ENCODE measurements at regions not wholly inside any gene's neighbourhood (a gene's known extent, or its start where the extent isn't known, plus 50 kb on each side); places are given as distances from the start of the nearest gene placed in this dataset.

DNA sequence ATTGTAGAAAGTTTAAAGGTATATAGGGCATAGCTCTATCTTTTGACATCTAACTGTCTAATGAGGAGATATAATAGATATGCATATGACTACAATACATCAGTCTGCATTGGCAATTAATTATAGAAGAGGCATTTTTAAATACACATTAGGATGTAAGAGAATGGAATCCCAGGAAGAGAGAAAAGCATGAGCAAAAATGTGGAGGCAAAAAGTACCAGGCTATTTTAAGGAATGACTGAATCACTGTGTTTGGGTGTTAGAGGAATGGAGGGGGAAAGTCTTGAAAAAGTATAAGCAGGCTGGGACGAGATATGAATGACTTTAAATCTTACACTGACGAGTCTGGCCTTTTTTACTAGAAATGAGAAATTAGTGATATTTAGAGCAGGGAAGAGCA is 138.4 kb upstream of the ZNF462 start:
- DNase-seq = no peak

- no peak for DNase-seq
Measured at GRCh38 chr9:106726070-106726815, 136.7 kb upstream of the ZNF462 start.

DNA sequence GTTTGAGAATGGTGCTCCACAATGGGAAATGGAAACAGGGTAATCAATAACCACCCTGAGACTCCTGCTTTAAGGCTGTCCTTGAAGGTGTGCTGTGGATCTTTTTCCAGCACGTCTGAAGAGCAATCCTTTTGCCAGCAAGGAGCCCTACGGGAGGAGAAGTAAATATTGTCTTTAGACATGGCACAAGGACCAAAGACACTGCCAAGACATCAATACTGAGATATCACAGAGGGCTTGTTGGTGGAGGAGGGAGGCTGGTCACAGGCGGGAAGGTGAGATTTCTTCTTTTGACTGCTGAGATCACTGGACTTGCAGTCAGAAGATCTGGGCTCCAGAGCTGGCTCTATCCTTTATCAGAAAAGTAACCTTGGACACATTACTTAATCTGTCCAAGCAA is 135.0 kb upstream of the ZNF462 start:
- DNase-seq = no peak

GRCh38 chr9:106728860-106729259 is 134.1 kb upstream of the ZNF462 start:
- DNase-seq = no peak

DNA sequence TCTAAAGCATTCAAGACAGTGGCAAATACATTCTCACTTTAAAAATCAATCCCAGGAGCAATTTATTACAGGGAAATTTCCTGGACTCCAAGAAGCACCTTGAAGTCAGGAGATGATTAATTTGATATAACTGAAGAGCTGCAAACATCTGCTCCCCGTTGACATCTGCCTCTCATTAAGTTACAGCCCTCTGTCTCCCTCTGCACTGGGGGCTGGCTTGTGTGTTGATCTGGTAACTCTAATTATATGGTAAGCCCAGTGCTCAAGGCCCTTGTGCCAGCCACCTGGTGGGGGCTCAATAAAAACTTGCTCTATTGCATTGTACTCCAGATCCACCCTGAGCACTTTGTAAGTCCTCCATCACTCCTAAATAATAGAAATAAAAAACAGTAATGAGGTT is 131.1 kb upstream of the ZNF462 start:
- DNase-seq = peak; percentile 98

DNA sequence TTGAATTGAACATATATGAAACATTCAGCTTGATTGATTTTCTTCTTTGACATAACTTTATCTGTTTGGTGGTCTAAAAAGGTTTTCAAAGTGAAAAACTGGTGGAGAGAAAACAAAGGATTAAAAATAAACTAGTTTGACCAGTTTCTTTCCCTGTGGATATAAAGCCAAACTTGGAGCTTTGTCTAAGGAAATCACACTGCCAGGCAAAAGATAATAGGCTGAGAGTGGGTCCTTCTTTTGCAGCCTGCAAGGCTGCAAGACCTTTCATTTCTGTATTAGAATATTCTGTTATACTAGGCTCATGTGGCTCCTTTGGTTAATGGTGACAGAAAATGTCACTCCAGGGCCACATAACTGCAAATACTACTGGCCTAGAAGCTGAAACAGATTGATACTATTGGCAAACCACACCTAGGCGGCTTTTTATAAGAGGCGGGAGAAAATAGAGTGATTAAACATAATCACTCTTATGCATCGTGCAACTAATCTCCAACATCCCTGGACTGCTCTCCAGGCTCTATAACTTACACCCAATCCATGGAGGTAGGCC is 129.1 kb upstream of the ZNF462 start:
- DNase-seq = no peak

- no peak for DNase-seq
Measured at GRCh38 chr9:106737516-106737915, 125.5 kb upstream of the ZNF462 start.

DNA sequence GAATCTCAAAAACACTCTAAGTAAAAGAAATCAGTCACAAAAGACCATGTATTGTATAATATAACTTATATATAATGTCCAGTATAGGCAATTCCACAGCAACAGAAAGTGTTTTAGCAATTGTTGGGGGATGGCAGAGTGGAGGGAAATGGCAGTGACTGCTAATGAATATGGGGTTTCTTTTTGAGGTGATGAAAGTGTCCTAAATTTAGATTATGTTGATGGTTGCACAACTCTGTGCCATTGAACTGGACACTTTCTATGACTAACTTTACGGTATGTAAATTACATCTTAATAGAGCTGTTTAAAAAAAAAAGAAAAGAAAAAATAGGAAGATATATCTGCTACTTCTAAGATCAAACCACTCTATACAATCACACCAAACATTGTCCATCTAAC is 124.9 kb upstream of the ZNF462 start:
- no peak for DNase-seq

- DNase-seq = no peak
Measured at GRCh38 chr9:106745457-106745856, 117.5 kb upstream of the ZNF462 start.

- DNase-seq = no peak
Measured at GRCh38 chr9:106745876-106746275, 117.1 kb upstream of the ZNF462 start.

DNA sequence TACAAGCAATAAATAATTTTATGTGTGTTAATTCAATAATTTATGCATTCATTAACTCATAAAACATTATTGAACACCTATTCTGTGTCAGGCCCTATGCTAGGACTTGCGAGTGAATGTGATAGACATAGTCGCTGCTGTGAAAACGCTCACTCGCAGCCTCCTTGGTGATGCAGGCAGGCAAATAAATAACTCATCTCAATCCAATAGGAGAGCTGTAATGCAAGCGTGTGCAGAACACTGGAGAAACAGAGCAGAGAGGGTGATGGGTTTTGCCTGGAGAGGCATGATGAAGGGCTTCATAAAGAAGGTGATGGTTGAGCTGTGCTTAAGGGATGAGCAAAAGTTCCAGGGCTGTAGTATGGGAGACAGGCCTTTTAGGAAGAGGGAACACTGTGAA is 111.3 kb upstream of the ZNF462 start:
- no peak for DNase-seq

DNA sequence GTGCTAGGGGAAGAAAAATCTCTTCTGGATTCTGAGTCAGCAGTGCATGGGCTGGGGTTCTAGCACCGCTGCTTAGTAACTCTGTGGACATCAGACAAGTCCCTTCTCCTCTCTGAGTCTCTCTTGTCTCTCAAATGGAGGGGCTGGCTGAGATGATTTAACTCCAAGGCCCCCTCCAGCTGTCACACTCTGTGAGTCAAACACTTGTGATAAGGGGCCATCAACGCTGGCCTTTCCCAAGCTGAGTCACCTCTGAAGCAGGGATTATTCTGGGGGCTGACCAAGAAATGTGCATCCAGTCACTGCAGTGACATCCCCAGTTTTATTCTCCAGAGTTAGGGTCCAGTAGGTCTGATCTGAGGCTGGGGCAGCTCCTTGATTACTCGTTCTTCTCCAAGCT is 110.4 kb upstream of the ZNF462 start:
- no peak for DNase-seq

GRCh38 chr9:106753155-106753671 is 109.8 kb upstream of the ZNF462 start:
- no peak for DNase-seq

- no peak for DNase-seq
Measured at GRCh38 chr9:106755736-106756135, 107.2 kb upstream of the ZNF462 start.

DNA sequence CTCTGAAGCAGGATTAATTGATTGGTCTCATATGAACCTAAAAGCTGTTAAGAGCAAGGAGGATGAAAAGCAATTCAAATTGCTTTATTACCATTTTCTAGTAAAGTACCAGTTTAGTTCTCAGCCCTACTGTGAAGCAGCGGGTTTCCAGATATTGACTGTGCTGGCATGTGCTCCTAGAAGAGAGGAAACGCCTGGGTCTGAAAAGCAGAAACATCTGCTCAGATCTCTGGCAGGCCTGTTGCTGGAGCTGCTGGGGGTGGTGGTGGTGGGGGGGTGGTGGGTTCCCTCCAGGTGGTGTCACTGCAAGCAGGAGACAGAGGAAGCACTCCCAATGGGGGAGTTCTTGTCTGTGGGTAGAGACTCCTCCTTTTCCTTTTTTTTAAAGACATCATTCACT is 105.5 kb upstream of the ZNF462 start:
- peak; percentile 33 for DNase-seq

- DNase-seq = peak; percentile 53
Measured at GRCh38 chr9:106758911-106759310, 104.1 kb upstream of the ZNF462 start.

DNA sequence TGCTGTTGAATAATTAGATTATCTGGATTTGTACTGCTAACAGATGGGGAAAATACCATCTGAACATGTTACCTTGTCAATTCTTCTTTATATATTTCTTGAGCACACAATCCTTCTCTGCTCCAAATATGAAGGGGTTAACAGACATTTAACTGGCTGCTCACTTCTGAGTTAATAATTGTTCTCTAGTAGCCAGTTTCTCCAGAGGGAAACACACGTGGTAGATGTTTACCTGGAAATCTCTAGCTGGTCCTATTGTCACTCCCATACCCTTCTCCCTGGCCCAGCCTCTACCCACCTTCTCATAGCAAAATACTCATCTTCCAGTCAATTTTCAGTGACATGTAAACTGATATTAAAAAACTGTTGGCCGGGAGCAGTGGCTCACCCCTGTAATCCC is 101.5 kb upstream of the ZNF462 start:
- DNase-seq = no peak

- no peak for DNase-seq
Measured at GRCh38 chr9:106766616-106767015, 96.3 kb upstream of the ZNF462 start.

DNA sequence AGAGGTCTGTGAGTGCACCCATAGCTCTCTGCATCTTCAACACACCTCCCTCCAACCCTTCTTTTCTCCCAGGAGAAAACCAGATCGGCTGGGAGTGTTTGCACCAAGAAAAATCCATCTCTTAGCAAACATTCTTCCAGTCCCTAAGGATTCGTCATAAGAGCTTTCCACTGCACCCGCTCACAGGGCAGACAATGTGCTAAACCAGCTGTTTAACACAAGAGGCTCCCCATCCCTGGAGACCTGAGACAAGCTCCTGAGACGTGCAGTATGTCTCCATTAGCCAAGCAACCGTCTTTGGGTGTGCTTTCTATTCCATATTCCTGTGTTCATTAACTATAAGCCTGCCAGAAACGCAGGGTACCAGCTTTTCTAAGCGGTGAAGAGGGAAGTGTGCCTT is 93.6 kb upstream of the ZNF462 start:
- DNase-seq = peak; percentile 94

- peak; percentile 32 for DNase-seq
Measured at GRCh38 chr9:106771608-106772007, 91.4 kb upstream of the ZNF462 start.

DNA sequence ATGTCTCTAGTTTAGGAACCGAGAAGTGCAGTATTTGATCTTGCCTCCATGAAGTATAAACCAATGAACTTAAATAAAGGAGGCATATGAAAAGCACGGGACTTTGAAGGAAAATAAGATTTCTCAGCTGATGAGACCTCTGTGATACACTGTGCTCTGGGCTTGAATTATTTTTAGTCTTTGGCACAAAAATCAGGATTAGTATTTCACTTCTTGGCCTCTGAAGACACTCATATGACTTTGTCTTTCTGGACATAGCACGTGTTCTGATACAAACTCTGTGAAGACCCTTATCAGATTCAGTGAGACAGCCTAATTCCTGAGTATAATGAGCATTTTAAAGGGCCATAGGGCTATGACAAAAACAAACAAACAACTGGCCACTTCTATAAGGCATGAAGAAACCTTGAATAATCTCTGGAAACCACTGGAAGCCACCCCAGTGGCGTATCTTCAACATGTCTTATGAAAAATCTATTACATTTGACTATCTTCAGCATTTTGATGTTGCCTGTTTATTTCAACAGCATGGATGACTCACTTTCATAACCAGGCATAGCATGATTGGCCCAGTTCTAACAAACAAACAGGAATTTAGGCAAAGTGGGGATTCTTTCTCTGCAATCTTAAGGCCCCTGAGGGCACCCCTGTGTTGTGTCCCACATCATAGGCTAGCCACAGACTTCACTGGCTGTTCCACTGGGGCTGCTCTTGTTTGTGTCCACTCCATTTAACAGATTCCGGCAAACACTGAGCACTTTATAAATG is 90.3 kb upstream of the ZNF462 start:
- no peak for DNase-seq

GRCh38 chr9:106773750-106774149 is 89.2 kb upstream of the ZNF462 start:
- DNase-seq = no peak

GRCh38 chr9:106775960-106776359 is 87.0 kb upstream of the ZNF462 start:
- no peak for DNase-seq

DNA sequence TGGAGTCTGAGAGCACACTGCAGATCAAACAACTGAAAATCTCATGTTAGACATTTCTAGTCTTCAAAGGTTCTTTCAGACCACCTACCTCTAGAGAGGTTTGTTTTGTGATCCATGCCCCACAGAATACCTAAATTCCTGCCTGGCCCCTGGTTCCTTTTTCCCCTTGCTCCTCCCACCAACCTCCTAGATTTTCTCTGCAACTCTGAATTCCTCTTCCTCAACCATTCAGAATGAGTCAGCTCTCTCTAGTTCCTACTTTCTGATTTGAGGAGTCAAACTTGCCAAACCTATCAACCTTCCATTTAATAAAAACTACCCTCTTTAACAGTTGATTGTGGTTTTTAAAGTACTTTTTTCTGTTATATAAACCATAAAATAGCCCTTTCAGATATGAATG is 83.2 kb upstream of the ZNF462 start:
- DNase-seq = no peak
